C4-2B (cell line): ENCODE measurements at regions not wholly inside any gene's neighbourhood (a gene's known extent, or its start where the extent isn't known, plus 50 kb on each side); places are given as distances from the start of the nearest gene placed in this dataset.
A peak's percentile ranks its signal among the peaks of the same experiment; 100 is the strongest.

ENCODE experiments used
- CTCF ChIP-seq: fragments of 450-650 bp; conservative IDR thresholded peaks from 2 replicates; pipeline ENCODE4 v1.5.1; 2017; ENCODE audit warnings: mild to moderate bottlenecking
- ZFX ChIP-seq: fragments of 450-650 bp; IDR thresholded peaks from 2 replicates; pipeline ENCODE4 v1.6.1; 2017

DNA sequence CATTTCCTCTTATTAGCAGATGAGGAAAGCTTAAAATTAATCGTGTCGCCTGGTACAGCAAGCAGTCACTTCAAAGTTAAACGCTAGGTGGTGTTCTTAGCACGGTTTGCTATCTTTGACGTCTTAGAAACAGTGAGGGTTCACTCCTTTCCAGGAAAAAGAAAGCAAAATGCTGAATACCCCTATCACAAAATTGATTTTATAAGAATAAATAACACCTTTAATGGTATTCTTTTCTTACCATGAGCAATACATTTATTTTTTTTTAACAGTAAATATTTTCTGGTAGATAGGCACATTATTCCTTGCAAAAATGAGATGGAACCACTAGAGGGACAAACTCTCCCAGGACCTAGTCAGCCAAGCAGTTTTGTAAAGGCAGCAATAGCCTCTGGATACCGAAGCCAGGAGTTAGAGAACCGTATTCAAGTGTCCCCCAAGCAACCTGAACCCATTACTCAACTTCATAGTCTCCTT is 153.9 kb downstream of the KDR start:
- peak; percentile 90 for TF ChIP-seq CTCF
- TF ChIP-seq ZFX = no peak
